ENCODE measurements at regions not wholly inside any gene's neighbourhood (a gene's known extent, or its start where the extent isn't known, plus 50 kb on each side); places are given as distances from the start of the nearest gene placed in this dataset.

DNA sequence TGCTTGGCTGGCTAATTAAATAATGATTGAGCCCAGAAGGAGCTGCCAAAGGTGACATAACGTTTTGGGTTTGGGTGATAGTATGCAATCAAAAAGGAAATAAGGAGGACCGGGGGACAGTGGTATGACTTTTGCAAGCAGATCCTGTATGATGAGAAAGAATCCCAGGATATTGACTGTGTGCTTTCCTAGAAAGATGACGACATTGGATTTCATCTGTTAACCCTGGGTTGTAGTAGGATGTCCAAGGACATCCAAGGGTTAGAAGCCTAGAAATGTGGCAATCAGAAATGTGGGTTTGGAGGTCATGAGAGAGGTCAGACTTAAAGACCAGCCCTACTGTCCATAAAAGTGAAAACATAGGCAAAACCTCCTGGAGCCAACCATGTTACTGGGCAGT, 50.3 kb upstream of the HMHB1 start:
- no peak for DNase-seq (ENCODE audit: low spot score)

DNA sequence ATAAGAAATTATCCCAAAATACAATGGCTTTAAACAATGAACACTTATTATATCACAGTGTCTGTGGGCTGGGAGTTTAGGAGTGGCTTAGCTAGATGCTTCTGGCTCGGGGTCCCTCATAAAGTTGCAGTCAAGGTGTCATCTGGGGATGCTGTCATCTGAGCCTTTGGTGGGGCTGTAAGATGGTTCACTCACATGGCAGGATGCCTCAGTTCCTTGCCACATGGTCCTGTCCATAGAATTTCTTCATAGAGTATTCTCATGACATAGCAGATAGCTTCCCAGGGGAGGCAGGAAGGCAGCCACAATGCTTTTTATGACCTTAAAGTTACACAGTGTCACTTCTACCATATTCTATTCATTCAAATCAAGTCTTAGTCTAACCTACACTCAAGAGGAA, 51.2 kb upstream of the HMHB1 start:
- DNase-seq (ENCODE audit: low spot score): no peak

DNA sequence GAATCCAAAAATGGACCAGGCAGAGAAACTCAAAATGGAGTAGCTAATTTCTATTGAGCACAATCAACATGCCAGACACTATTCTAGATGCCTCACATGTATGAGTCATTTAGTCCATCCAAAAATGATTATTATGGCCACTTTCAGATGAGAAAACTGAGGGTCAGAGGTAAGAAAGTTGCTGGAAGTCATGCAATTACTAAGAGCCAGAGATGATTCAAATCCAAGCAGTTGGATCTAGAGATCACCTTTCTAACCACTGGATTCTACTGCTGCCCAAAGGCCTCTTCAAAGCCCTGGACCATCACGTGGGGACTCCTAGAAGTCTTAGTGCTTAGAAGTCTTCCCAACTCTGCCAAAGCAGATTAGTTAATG, 51.8 kb upstream of the HMHB1 start:
- DNase-seq (ENCODE audit: low spot score): no peak

DNA sequence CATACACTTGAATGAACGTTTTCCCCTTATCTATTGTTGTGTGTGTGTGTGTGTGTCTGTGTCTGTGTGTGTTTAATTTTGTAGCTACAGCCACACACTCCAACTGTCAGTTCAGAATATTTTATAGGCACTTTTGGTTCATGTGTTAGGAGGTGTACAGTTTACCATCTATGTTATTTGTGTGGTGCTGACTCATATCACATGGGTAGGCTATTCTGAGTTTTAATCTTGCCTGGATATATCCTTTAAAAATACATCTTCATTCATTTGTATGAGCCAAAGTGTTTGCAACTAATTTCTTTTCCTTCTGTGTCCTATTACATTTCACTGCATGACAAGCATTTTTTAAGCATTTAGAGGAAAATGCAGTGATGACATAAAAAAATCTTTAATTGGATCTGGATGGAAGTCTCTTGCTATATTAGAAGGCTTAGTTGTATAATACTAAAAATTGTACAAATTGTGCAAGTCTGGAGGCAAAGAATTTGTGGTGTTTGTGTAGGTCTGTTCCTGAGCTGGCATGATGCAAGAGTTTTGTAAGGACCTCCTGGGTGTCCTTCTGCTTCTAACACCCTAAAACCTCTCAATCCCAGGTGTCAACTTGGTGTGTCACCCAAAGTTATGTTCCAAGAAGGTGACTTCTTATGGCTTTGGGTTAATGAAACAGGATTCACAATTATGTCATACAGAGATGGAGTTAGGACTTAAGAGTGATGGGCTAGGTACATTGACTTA, 52.4 kb upstream of the HMHB1 start:
- no peak for DNase-seq (ENCODE audit: low spot score)

DNA sequence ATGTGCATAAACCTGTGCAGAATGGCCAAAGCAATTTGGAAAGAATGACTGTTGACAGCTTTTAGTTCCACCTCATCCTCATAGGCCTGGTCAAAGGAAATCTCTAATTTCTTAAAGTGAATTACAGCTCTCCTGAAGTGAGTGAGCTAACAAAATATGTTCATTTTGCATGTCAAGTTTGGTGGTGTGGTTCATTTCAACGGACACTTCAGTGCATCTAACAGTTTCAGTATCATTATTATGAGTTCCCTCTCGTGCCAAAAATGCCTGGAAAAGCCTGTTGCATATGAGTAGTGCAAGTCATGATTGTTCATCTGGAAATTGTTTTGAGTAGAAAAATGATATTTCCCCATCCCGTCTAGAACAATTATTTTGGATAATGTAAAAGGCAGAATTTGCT, 53.2 kb upstream of the HMHB1 start:
- DNase-seq (ENCODE audit: low spot score): no peak

DNA sequence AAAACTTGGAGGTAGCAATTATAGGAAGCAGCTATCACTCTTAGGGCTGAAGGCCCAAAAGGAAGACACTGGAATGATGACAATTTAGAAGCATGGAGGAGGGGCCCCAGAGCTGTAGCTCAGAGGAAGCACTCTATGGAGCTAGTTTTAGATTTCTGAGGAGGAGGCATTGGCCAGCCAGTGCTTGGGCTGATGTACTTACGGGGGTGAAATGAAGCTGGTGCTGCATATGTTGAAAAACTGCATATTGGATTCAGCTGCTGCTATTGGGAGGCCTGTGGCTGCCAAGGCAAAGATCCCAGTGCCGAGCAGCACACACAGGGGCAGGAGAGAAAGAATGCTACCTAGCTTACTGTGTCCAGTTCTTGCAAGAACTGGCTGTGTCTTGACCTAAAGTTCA, 53.9 kb upstream of the HMHB1 start:
- DNase-seq (ENCODE audit: low spot score): no peak

DNA sequence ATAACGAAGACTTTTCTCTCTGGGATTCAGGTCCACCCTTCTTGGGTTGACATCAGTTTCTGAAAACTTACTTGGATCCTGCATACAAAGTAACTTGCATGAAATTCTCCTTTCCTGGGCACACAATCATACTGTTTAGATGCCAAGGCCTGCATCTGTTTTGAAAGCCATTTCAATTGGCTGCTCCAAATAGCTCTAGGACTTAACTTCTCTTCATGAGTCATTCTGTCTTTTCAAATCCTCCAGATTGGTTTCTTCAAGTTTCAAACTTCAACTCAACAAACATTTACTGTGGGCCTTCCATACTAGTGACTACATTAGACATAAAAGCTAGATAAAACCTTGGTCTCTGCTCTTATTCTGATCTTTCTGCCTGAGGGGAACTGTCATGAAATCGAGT, 54.8 kb upstream of the HMHB1 start:
- DNase-seq (ENCODE audit: low spot score): no peak

DNA sequence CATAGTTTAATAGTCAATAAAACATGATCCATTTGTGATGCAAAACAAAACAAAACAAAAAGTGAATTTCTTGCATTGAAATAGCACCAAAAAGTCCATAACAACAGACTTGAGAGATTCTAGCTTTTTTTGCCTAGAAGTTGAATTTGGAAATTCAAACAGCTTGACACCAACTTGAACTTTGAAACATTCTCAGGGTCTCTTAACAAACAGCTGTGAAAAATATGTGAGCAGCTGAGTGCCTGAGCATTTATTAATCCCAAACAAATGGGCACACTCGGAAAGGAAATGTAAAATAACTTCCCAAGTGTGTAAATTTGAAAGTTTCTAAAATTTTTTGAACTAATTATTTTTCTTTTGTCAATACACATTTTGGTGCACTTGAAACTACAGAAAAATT, 56.0 kb upstream of the HMHB1 start:
- DNase-seq (ENCODE audit: low spot score): no peak

DNA sequence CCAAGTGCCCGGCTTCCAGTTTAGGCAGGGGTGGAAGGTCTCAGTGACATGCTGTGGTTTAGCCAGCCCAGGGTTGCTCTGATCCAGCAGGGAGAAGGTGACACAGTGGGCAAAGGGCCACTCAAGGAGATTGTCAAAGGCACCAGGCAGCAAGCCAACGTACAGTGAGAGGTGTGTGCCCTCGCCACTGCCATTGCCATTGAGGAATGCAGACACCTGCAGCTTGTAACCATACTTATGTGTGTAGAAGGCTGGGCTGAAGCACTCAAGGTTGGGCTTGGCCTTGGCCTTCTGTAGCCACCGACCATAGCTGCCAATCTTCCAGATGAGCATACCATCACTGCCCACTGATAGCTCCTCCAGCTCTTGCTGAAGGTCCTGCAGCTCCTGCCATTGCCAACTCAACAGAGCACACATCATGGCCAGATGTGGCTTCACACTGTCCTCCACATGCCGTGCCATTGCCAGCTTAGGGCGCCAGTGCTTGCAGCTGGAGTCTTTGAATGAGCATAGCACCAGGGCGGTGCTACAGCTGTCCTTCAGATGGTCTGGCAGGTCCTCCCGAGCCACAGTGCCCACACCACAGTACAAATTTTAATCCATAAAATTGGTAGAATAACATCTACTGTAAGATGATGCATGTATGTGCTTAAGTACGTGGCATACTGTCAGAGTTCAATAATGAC, 59.7 kb upstream of the HMHB1 start:
- no peak for DNase-seq (ENCODE audit: low spot score)

DNA sequence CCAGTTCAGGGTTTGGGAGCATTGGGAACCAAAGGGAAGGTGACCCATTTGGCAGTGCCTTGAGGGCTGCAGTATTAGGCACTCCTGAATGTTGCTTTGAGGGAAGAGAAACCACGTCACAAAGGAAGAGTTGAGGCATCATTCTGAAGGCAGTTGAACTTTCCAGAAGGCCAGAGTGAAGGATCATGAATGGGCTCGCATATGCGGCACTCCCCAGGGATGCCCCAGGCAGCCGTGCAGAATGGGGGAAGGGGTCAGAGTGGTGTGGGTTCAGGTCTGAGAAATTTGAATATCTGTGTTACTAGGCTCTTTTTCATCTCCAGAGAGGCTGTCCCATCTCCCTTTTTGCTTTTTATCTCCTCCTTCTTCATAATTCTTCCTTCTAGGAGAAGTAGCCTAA, 60.6 kb upstream of the HMHB1 start:
- no peak for DNase-seq (ENCODE audit: low spot score)

DNA sequence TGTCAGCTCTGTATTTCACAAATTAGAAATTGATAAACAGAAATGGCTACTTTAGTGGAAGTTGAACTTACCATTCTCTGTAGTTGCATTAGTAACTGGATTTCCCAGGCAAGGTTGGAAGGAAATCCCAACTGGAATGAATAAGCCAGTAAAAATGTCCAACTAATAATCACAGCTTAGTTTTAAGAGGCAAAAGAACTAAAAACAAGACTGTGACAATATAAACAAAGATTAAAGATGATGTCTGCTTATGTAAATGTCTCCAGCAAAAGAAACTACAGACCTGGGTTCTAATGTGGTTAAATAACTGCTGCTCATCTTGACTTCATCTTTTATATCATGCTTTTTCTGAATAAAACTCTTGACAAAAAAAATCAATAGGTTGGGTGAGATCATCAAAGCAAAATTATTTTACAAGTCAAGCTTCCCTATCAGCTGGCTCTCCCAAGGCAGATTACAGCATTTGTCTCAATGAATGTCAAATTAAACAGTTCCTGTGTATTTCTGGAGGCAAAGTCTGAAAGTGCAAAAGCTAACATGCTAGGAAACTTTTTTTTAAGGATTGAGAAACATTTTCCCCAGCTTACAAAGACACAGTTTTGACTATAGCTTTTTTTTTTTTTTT, 62.3 kb upstream of the HMHB1 start:
- DNase-seq (ENCODE audit: low spot score): no peak

DNA sequence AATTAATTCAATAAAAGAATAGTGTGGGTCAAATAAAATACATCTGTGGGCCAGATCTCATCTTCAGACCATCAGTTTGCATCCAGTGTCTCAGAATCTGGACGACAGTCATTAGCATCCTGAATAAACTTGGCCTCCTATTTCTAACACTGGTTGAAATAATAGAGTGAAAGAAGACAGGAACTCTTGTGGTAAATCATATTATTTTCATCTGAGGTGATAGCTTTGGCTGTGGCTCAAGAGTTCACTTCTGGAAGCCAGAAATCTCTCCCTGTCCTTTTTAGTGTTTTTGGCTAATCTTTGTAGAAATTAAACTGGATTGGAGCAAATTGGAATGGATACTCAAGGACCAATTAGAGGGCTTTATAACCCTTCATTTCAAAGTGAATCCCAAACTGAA, 63.4 kb upstream of the HMHB1 start:
- no peak for DNase-seq (ENCODE audit: low spot score)

DNA sequence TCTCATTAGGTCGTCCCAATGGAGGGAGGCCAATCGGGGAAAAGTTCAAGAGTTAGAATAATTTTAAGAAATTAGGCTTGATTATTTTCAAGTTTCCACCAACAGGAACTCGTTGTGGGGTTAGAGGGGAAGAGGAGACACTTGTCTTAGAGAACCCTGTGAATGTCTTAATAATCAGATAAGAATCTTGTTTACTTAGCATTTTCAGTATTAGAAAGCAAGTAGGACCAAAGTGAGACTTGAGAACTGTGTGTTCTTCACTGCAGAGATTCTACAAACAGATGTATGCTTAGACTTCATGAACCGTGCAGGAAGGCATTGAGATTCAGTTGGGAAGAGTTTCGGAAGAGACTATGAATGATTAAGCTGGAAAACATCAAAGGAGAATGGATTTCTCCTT, 69.0 kb upstream of the HMHB1 start:
- DNase-seq (ENCODE audit: low spot score): no peak

DNA sequence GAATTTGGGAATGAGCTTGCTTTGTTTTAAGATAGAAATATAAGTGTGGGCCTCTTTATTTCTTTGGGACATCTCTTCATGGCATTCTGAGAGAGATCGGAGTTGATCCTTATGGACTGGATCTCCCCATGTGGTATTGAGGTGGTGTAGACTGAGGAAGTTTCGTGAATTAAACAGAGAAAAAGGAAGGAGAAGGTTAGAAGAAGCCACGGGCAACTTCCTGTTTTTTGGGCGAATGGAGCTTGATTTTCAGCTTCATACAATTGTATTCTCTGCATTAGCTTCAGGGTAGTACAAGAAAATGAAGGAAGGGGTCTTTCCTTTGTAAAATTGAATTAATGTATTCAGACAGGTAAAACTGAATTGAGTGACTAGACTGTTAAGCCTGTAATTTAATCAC, 70.5 kb upstream of the HMHB1 start:
- no peak for DNase-seq (ENCODE audit: low spot score)

DNA sequence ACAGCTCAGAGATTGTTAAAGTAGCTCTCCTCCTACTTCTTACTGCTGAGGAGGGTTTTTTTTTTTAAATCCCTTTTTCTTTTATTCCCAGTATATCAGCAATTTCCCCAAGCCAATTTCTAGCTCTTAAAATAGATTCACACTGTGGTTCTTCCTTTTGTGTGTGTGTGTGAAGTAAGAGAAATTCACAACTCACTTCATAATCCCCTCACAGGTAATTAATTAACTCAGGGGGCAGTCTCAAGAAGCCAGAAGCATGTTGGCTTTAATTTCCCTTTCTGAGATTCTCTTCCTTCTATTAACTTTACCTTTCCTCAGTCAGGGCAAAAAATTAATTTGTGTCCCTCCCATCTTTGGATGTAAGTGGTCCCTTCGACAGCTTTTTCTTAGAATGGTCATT, 71.0 kb upstream of the HMHB1 start:
- DNase-seq (ENCODE audit: low spot score): no peak

DNA sequence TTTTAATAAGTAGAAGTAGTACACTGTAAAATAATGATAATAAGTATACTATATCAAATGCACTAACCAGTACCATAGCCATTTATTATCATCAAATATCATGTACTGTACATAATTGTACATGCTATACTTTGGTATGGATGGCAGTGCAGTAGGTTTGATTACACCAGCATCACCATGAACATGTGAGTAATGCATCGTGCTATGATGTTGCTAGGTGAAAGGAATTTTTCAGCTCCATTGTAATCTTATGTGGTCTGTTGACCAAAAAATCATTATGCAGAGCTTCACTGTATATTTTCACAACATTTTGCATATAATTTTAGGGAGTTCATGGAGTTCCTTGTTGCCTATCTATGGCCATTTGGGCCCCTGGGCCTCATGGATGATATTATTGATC, 72.2 kb upstream of the HMHB1 start:
- DNase-seq (ENCODE audit: low spot score): no peak

DNA sequence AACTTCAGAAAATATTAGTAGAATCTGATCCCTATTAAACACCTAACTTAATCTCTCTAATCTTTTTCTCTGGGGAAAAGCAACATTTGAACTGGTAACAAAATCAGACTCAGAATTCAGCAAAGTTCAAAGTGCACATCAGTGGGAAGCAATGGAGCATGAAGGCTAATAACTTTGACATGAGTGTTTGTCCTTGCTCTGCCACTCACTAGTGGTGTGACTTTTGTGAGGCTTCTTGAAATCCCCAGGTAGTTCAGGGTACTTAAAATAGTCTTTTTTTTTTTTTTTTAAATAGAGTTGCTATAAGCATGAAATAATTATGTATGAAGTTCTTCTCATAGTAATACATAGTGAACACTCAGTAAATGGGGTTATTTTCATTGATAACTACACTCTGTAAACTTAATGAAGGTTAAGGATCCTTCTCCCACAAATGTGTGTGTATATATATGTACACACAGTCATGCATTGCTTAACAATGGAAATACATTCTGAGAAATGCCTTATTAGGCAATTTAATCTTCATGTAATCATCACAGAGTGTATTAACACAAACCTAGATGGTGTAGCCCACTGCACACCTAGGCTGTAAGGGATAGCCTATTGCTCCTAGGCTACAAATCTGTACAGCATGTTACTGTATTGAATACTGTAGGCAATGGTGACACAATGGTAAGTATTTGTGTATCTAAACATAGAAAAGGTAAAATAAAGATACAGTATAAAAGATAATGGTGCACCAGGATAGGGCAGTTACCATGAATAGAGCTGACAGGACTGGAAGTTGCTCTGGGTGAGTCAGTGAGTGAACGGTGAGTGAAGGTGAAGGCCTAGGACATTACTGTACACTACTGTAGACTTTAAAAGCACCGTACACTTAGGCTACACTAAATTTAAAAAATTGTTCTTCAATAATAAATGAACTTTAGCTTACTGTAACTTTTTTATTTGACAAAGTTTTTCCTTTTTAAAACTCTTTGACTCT, 73.3 kb upstream of the HMHB1 start:
- no peak for DNase-seq (ENCODE audit: low spot score)

DNA sequence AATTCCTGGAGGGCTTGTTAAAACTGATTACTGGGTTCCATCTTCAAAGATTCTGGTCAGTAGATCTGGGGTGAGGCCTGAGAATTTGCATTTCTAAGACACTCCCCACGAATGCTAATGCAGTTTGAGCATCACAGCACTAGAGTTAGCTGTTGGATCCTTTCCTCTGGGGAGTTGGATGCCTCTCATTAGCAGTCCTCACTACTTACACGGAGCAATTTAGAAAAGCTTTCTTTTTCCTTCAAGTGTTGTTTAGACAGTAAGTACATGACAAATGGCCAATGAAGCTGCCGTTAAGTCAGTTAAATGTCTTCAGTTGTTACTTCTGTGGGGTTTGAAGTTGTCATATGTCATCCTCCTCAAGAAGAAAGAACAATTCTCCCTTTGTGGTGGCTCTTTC, 74.9 kb upstream of the HMHB1 start:
- DNase-seq (ENCODE audit: low spot score): no peak

DNA sequence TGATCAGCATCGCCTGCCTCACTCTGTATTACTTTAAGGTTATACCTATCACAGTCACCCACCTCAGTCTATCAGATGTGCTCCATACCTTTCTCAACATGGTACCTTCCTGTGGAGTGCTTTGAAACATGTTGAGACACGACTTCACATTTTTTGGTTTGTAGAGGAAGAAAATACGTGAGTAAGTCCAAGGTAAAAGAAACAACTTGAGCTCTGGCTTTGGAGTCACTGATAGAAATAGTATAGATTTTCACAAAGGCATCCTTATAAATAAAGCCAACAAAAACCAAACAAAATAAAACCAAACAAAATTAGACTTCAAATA, 77.5 kb upstream of the HMHB1 start:
- no peak for DNase-seq (ENCODE audit: low spot score)

DNA sequence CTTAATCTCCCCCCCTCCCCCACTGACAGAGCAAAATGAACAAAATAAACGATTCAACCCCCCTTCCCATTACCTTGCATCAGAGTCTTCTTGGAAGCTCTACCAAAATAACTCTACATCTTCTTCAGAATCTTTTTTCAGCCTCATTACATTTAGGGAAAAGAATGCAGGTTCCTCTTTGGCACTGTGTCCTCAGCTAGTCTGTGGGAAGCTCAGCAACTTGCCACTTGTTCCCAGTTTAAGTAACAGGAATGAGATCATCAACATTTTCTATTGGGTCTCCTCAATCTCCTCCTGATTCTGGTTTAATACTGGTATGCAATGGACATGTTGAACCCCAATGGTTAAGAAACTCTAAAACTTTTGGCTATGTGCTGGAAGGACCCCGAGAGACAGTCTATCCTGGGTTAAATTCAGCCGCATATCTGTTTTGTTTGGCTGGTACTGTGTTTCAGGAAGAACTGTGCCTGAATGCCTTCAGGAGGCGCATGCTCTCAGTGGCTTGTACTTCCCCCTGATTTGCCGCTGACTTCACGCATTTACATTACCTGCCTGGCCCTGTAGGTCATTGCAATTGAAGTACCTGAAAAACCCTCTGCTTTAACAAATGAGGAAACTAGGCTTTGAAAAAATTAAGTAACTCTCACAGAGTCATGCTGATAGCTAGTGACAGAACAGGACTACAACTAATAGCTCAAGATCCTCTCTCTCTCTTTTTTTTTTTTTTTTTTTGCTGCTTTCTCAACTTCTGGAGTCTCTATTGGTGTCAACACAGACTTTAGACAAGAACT, 78.1 kb upstream of the HMHB1 start:
- DNase-seq (ENCODE audit: low spot score): no peak

DNA sequence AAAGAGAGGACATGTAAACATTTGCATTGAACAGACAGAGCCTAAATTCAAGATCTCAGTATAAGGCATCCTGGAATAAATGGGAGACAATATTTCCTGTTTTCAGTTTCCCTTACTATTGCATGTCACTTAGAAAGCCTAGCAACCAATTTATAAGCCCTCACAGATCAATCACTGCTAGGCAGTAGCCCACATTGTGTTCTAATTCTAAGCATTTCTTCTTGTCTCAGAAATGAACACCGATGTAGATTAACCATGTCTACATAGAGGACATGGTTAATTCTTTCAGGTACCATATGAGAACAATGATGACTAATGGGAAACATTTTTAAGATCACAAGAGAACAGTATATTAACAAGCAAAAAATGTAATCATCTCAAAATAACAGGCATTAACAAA, 79.6 kb upstream of the HMHB1 start:
- DNase-seq (ENCODE audit: low spot score): no peak
